DOHH2 (cell line): ENCODE measurements at regions not wholly inside any gene's neighbourhood (a gene's known extent, or its start where the extent isn't known, plus 50 kb on each side); places are given as distances from the start of the nearest gene placed in this dataset.

ENCODE experiments used
- H3F3A ChIP-seq: fragments of 200-600 bp; sonication (generic), shearing (Covaris generic); 2 replicates; pipeline ENCODE4 v1.6.0; 2016; ENCODE audit warnings: antibody characterized with exemption, mild to moderate bottlenecking; ENCODE audit not compliant: control insufficient read depth, insufficient read depth
- H3K27ac ChIP-seq: fragments of 200-600 bp; sonication (generic); 2 replicates; pipeline ENCODE4 v1.5.1; 2014; ENCODE audit warnings: low read depth, mild to moderate bottlenecking, low read length, moderate library complexity
- H3K27me3 ChIP-seq: fragments of 200-600 bp; sonication (generic); 2 replicates; pipeline ENCODE4 v1.6.1; 2014; ENCODE audit warnings: mild to moderate bottlenecking, low read length, mixed read lengths; ENCODE audit not compliant: control insufficient read depth
- H3K36me3 ChIP-seq: fragments of 200-600 bp; sonication (generic); 2 replicates; pipeline ENCODE4 v1.6.1; 2014; ENCODE audit warnings: mild to moderate bottlenecking, low read length, moderate library complexity, mixed read lengths; ENCODE audit not compliant: control insufficient read depth
- H3K4me1 ChIP-seq: fragments of 200-600 bp; sonication (generic); 2 replicates; pipeline ENCODE4 v1.6.1; 2014; ENCODE audit warnings: mild to moderate bottlenecking, low read length, mixed read lengths; ENCODE audit not compliant: control insufficient read depth
- H3K4me2 ChIP-seq: fragments of 200-600 bp; sonication (generic); 2 replicates; pipeline ENCODE4 v1.6.0; 2014; ENCODE audit warnings: mild to moderate bottlenecking, low read length, moderate library complexity
- H3K4me3 ChIP-seq: fragments of 200-600 bp; sonication (generic); 2 replicates; pipeline ENCODE4 v1.5.1; 2014; ENCODE audit warnings: mild to moderate bottlenecking, low read length, mixed read lengths
- H3K79me2 ChIP-seq: fragments of 200-600 bp; sonication (generic); 2 replicates; pipeline ENCODE4 v1.6.1; 2014; ENCODE audit warnings: mild to moderate bottlenecking, low read length, mixed read lengths; ENCODE audit not compliant: control insufficient read depth
- H3K9me2 ChIP-seq: fragments of 200-600 bp; sonication (generic); replicated peaks from 2 replicates; pipeline ENCODE4 v1.6.1; 2014; ENCODE audit warnings: mild to moderate bottlenecking, low read length, mixed read lengths; ENCODE audit not compliant: control insufficient read depth
- H3K9me3 ChIP-seq: fragments of 200-600 bp; sonication (generic); 2 replicates; pipeline ENCODE4 v1.6.1; 2014; ENCODE audit warnings: antibody characterized with exemption, low read length, mixed read lengths; ENCODE audit not compliant: control insufficient read depth, insufficient read depth
- H4K20me1 ChIP-seq: fragments of 200-600 bp; sonication (generic); 2 replicates; pipeline ENCODE4 v1.6.0; 2014; ENCODE audit warnings: low read depth, mild to moderate bottlenecking, antibody characterized with exemption, low read length, moderate library complexity; ENCODE audit not compliant: control insufficient read depth, insufficient read depth
- EZH2phosphoT487 ChIP-seq: fragments of 200-600 bp; sonication (generic); IDR thresholded peaks from 2 replicates; pipeline ENCODE4 v1.6.1; 2017; ENCODE audit warnings: borderline replicate concordance, mild to moderate bottlenecking, antibody characterized with exemption, low read length, moderate library complexity, mixed read lengths
- TF ChIP-seq, protein P1 (sequence below): fragments of 200-600 bp; sonication (generic); IDR thresholded peaks from one replicate; pipeline ENCODE4 v1.5.1; 2014; ENCODE audit warnings: antibody characterized with exemption, mild to moderate bottlenecking, low read depth, low read length; ENCODE audit not compliant: poor library complexity, severe bottlenecking

- H3K27ac ChIP-seq: no peak overlapping the region
- no peaks in the 10 kb centered on the region for H3K9me2 ChIP-seq
- no peaks in the 10 kb centered on the region for H3K4me1 ChIP-seq
- no peaks in the 10 kb centered on the region for H3K9me3 ChIP-seq
- H3K79me2 ChIP-seq: no peaks in the 10 kb centered on the region
- no peaks in the 10 kb centered on the region for H3K27me3 ChIP-seq
- TF ChIP-seq EZH2phosphoT487: no peak
- TF ChIP-seq, protein P1, sequence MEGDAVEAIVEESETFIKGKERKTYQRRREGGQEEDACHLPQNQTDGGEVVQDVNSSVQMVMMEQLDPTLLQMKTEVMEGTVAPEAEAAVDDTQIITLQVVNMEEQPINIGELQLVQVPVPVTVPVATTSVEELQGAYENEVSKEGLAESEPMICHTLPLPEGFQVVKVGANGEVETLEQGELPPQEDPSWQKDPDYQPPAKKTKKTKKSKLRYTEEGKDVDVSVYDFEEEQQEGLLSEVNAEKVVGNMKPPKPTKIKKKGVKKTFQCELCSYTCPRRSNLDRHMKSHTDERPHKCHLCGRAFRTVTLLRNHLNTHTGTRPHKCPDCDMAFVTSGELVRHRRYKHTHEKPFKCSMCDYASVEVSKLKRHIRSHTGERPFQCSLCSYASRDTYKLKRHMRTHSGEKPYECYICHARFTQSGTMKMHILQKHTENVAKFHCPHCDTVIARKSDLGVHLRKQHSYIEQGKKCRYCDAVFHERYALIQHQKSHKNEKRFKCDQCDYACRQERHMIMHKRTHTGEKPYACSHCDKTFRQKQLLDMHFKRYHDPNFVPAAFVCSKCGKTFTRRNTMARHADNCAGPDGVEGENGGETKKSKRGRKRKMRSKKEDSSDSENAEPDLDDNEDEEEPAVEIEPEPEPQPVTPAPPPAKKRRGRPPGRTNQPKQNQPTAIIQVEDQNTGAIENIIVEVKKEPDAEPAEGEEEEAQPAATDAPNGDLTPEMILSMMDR: no peak
- no peak overlapping the region for H3K4me3 ChIP-seq
- H3K4me2 ChIP-seq: no peak overlapping the region
- no peaks in the 10 kb centered on the region for H3K36me3 ChIP-seq
- no peaks in the 10 kb centered on the region for H4K20me1 ChIP-seq
- H3F3A ChIP-seq: no peaks in the 10 kb centered on the region
These were observed 268.6 kb upstream of the CLINT1 start for GRCh38 chr5:158127536-158127935.

DNA sequence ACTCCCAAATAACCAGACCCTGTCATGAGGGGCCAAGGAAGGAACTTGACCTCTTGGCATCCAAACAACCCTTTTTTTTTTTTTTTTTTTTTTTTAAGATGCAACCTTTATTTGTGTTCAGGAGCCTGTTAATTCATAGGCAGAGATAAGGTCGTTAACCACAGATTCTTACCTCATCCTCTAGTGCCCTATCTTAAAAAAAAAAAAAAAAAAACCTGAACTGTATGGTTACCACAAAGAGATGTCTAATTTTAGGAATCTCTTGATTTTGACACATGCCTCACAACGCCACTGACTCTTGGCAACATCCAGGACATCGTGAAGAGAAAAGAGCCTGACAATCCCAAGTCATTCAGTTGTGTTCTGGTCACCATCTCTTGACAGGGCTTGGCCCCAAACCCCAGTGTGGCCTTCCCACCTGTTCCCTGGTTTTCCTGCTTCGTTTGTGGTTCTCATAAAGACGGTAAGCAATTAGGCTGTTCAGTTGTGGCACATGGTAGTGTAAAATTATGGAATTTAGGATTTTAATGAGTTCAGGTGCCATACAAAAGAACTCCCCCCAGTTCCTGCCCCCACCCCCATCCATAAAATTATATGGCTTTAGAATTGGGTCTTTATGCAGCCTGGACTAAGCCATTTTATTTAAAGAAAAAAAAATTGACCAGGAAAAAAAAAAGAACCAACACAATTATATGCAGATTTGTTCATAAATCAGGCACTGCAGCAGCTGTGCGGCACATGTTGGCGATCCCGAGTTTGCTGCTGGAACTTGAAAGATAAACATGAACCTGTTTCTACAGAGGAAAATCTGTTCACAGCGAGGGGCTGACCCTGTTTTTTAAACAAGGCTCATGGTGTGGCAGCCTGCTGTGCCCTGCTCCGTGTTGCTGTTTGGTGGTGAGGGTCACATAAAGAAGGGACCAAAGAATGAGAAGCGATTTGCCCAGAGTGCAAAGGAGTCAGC, 267.8 kb upstream of the CLINT1 start:
- Histone ChIP-seq H3K27me3 (no peaks in the 10 kb centered on the region), H3K36me3 (no peaks in the 10 kb centered on the region), H4K20me1 (no peaks in the 10 kb centered on the region), H3K4me1 (no peaks in the 10 kb centered on the region), H3K27ac (no peak overlapping the region), H3F3A (no peaks in the 10 kb centered on the region), H3K79me2 (no peaks in the 10 kb centered on the region), H3K9me3 (no peaks in the 10 kb centered on the region), H3K4me2 (no peak overlapping the region), H3K4me3 (no peak overlapping the region), H3K9me2 (no peaks in the 10 kb centered on the region)
- no peak for TF ChIP-seq EZH2phosphoT487
- TF ChIP-seq, protein P1: no peak

GRCh38 chr5:158124606-158125316, 265.8 kb upstream of the CLINT1 start:
- Histone ChIP-seq H3K27me3 (no peaks in the 10 kb centered on the region), H3K9me2 (no peaks in the 10 kb centered on the region), H3F3A (no peaks in the 10 kb centered on the region), H3K9me3 (no peaks in the 10 kb centered on the region), H3K79me2 (no peaks in the 10 kb centered on the region), H3K36me3 (no peaks in the 10 kb centered on the region), H3K4me2 (no peak overlapping the region), H4K20me1 (no peaks in the 10 kb centered on the region), H3K27ac (no peak overlapping the region), H3K4me3 (no peak overlapping the region), H3K4me1 (no peaks in the 10 kb centered on the region)
- no peak for TF ChIP-seq EZH2phosphoT487
- TF ChIP-seq, protein P1: no peak
